ENCODE measurements at regions not wholly inside any gene's neighbourhood (a gene's known extent, or its start where the extent isn't known, plus 50 kb on each side); places are given as distances from the start of the nearest gene placed in this dataset.

DNA sequence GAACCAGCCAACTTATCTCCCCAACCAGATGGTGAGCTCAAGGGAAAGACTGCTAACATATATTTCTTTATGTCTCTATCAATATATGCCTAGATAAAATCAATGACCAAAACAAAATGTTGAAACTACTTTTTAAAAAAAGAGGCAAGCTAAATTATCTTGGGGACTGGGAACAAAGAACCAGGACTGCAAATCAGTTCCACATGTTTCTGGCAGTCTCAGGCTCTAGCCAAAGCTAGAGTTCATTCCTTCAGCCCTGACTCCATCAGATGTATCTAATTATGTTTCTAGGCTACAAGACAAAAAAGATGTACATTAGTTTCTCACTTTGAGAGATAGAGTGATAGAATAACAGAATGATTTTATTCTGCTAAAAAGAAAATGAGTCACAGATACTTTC lies 1290.3 kb upstream of the SORCS1 start:
- H3K36me3 Mint-ChIP-seq: no peaks in the 10 kb centered on the region
- DNase-seq (ENCODE audit: extremely low spot score, unreplicated experiment): no peak
- H3K9me3 Mint-ChIP-seq: no peaks in the 10 kb centered on the region
- peaks cover 8% of the 10 kb centered on the region for H3K4me1 Mint-ChIP-seq (ENCODE audit: unreplicated experiment)
- H3K27me3 Mint-ChIP-seq: peaks cover 3% of the 10 kb centered on the region
- H3K4me3 Mint-ChIP-seq: no peak overlapping the region
- no peak overlapping the region for H3K27ac Mint-ChIP-seq
- TF ChIP-seq CTCF (conservative IDR thresholded peaks at IDR 0.05): no peak

DNA sequence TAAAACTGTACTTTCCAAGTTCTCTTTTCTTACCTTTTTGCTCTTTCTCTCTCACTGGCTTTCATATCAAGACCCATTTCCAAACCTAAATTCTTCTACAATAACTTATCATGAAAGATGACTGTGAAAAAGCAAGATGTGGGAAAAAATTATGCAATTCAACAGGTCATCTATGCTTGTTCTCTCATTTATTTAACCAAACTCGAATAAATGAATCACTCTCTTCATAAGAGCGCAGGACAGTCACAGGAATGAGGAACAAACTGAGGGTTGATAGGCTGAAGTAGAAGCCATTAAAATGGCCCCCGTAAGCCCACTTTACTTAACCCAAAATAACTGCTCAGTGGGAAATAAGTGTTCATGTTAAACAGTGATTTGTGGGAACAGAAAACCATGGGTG lies 1289.7 kb upstream of the SORCS1 start:
- Mint-ChIP-seq H3K4me1 (ENCODE audit: unreplicated experiment) (peaks cover 8% of the 10 kb centered on the region), H3K27ac (no peak overlapping the region), H3K4me3 (no peak overlapping the region), H3K27me3 (peaks cover 3% of the 10 kb centered on the region), H3K36me3 (no peaks in the 10 kb centered on the region), H3K9me3 (no peaks in the 10 kb centered on the region)
- TF ChIP-seq CTCF (conservative IDR thresholded peaks at IDR 0.05): no peak
- no peak for DNase-seq (ENCODE audit: extremely low spot score, unreplicated experiment)

DNA sequence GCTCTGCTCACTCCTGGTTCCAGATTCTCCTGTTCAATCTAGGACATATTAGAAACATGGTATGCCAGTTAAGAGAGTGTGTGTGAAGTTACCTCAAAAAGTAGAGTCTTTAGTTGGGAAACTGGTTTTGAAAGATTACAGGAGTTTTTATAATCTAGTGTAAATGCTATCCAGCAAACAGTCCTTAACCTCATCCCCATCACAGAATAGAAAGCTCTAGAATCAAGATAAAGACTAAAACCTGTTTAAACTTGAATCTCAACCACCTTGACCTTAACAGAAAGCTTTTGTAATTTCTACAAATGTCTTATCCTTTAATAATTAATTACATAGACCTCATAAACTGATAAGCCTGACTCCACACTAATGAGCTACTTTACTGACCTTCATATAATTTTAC lies 1288.7 kb upstream of the SORCS1 start:
- Mint-ChIP-seq H3K36me3 (no peaks in the 10 kb centered on the region), H3K4me1 (ENCODE audit: unreplicated experiment) (peaks cover 8% of the 10 kb centered on the region), H3K27me3 (peaks cover 3% of the 10 kb centered on the region), H3K27ac (no peak overlapping the region), H3K9me3 (no peaks in the 10 kb centered on the region), H3K4me3 (no peak overlapping the region)
- no peak for DNase-seq (ENCODE audit: extremely low spot score, unreplicated experiment)
- no peak for TF ChIP-seq CTCF (conservative IDR thresholded peaks at IDR 0.05)

DNA sequence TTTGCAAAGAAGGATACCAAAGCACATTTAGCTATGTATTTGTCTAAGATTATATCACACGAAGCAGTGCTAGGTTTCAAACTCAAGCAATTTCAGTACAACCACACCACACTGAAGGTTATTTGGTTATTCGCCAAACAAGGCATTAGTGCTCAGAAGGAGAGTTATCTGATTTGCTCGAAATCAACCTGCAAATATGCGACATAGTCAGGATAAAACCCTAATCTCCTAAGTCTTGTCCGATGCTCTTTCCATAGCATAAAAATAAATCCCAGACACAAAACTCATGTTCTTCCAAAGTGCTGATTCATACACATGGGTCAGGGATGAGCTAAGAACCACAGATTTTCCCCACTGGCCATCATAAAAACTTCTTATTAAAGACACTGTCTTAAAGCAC lies 1288.0 kb upstream of the SORCS1 start:
- DNase-seq (ENCODE audit: extremely low spot score, unreplicated experiment): no peak
- no peaks in the 10 kb centered on the region for H3K9me3 Mint-ChIP-seq
- H3K4me3 Mint-ChIP-seq: no peak overlapping the region
- H3K4me1 Mint-ChIP-seq (ENCODE audit: unreplicated experiment): peaks cover 8% of the 10 kb centered on the region
- TF ChIP-seq CTCF (conservative IDR thresholded peaks at IDR 0.05): no peak
- H3K27me3 Mint-ChIP-seq: peaks cover 3% of the 10 kb centered on the region
- H3K27ac Mint-ChIP-seq: no peak overlapping the region
- H3K36me3 Mint-ChIP-seq: no peaks in the 10 kb centered on the region

- DNase-seq (ENCODE audit: extremely low spot score, unreplicated experiment): no peak
- H3K9me3 Mint-ChIP-seq: no peaks in the 10 kb centered on the region
- peaks cover 3% of the 10 kb centered on the region for H3K27me3 Mint-ChIP-seq
- H3K4me3 Mint-ChIP-seq: no peak overlapping the region
- no peak overlapping the region for H3K27ac Mint-ChIP-seq
- H3K4me1 Mint-ChIP-seq (ENCODE audit: unreplicated experiment): peaks cover 4% of the 10 kb centered on the region
- TF ChIP-seq CTCF (conservative IDR thresholded peaks at IDR 0.05): no peak
- H3K36me3 Mint-ChIP-seq: no peaks in the 10 kb centered on the region
These were observed 1285.8 kb upstream of the SORCS1 start for GRCh38 chr10:108450280-108450679.

- TF ChIP-seq CTCF (conservative IDR thresholded peaks at IDR 0.05): no peak
- no peak for DNase-seq (ENCODE audit: extremely low spot score, unreplicated experiment)
- Mint-ChIP-seq H3K4me3 (no peak overlapping the region), H3K9me3 (no peaks in the 10 kb centered on the region), H3K4me1 (ENCODE audit: unreplicated experiment) (no peaks in the 10 kb centered on the region), H3K27me3 (peaks cover 3% of the 10 kb centered on the region), H3K36me3 (no peaks in the 10 kb centered on the region), H3K27ac (no peak overlapping the region)
These were observed 1281.2 kb upstream of the SORCS1 start for GRCh38 chr10:108445746-108446145.

Measured in type B pancreatic cell (in vitro differentiated cells).